ENCODE measurements at regions not wholly inside any gene's neighbourhood (a gene's known extent, or its start where the extent isn't known, plus 50 kb on each side); places are given as distances from the start of the nearest gene placed in this dataset.

DNA sequence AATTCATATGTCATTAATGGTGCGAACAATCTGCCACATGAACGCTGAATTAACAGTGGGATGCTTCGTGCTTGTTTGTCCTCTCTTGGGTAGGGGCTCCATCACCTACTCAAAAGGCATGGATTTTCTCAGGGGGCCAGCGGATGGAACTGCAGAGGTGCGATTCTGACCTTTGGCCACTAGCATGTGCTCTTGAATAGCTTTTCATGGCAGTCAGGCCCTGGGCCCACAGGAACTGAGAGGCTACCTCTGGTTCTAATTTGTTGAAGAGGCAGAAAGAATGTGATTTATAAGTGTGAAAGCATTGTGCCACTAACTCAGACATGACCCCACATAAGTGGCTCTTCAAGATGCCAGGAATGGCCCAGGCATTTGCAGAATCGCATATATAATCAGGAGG lies 283.2 kb downstream of the INSIG2 start:
- TF ChIP-seq, protein P1, sequence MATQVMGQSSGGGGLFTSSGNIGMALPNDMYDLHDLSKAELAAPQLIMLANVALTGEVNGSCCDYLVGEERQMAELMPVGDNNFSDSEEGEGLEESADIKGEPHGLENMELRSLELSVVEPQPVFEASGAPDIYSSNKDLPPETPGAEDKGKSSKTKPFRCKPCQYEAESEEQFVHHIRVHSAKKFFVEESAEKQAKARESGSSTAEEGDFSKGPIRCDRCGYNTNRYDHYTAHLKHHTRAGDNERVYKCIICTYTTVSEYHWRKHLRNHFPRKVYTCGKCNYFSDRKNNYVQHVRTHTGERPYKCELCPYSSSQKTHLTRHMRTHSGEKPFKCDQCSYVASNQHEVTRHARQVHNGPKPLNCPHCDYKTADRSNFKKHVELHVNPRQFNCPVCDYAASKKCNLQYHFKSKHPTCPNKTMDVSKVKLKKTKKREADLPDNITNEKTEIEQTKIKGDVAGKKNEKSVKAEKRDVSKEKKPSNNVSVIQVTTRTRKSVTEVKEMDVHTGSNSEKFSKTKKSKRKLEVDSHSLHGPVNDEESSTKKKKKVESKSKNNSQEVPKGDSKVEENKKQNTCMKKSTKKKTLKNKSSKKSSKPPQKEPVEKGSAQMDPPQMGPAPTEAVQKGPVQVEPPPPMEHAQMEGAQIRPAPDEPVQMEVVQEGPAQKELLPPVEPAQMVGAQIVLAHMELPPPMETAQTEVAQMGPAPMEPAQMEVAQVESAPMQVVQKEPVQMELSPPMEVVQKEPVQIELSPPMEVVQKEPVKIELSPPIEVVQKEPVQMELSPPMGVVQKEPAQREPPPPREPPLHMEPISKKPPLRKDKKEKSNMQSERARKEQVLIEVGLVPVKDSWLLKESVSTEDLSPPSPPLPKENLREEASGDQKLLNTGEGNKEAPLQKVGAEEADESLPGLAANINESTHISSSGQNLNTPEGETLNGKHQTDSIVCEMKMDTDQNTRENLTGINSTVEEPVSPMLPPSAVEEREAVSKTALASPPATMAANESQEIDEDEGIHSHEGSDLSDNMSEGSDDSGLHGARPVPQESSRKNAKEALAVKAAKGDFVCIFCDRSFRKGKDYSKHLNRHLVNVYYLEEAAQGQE (IDR thresholded peaks at IDR 0.05) = no peak
- TF ChIP-seq, protein P2, sequence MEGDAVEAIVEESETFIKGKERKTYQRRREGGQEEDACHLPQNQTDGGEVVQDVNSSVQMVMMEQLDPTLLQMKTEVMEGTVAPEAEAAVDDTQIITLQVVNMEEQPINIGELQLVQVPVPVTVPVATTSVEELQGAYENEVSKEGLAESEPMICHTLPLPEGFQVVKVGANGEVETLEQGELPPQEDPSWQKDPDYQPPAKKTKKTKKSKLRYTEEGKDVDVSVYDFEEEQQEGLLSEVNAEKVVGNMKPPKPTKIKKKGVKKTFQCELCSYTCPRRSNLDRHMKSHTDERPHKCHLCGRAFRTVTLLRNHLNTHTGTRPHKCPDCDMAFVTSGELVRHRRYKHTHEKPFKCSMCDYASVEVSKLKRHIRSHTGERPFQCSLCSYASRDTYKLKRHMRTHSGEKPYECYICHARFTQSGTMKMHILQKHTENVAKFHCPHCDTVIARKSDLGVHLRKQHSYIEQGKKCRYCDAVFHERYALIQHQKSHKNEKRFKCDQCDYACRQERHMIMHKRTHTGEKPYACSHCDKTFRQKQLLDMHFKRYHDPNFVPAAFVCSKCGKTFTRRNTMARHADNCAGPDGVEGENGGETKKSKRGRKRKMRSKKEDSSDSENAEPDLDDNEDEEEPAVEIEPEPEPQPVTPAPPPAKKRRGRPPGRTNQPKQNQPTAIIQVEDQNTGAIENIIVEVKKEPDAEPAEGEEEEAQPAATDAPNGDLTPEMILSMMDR (IDR thresholded peaks at IDR 0.05; ENCODE audit: low read depth, low read length, missing input control) = peak; percentile 40
- TF ChIP-seq FOXA1 (IDR thresholded peaks at IDR 0.05) (no peak), TAF1 (conservative IDR thresholded peaks at IDR 0.05) (no peak), RAD21 (IDR thresholded peaks at IDR 0.05) (peak; percentile 67 to 75)
- TF ChIP-seq, protein P3, sequence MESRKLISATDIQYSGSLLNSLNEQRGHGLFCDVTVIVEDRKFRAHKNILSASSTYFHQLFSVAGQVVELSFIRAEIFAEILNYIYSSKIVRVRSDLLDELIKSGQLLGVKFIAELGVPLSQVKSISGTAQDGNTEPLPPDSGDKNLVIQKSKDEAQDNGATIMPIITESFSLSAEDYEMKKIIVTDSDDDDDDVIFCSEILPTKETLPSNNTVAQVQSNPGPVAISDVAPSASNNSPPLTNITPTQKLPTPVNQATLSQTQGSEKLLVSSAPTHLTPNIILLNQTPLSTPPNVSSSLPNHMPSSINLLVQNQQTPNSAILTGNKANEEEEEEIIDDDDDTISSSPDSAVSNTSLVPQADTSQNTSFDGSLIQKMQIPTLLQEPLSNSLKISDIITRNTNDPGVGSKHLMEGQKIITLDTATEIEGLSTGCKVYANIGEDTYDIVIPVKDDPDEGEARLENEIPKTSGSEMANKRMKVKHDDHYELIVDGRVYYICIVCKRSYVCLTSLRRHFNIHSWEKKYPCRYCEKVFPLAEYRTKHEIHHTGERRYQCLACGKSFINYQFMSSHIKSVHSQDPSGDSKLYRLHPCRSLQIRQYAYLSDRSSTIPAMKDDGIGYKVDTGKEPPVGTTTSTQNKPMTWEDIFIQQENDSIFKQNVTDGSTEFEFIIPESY (IDR thresholded peaks at IDR 0.05) = no peak

All from liver (tissue), 3 donors.